Neural cell (in vitro differentiated cells): ENCODE measurements at regions not wholly inside any gene's neighbourhood (a gene's known extent, or its start where the extent isn't known, plus 50 kb on each side); places are given as distances from the start of the nearest gene placed in this dataset.

Source experiments
- CTCF ChIP-seq: fragments of 450-650 bp; IDR thresholded peaks from 2 replicates; pipeline ENCODE4 v1.5.1; 2014; ENCODE audit warnings: antibody characterized with exemption, mild to moderate bottlenecking, moderate library complexity; ENCODE audit not compliant: poor library complexity, severe bottlenecking
- EP300 ChIP-seq: fragments of 450-650 bp; conservative IDR thresholded peaks from 2 replicates; pipeline ENCODE4 v1.6.1; 2014; ENCODE audit warnings: antibody characterized with exemption, mild to moderate bottlenecking, moderate library complexity; ENCODE audit not compliant: poor library complexity, severe bottlenecking
- EZH2 ChIP-seq: fragments of 200-600, 300-800 bp; shearing (Covaris generic), sonication (generic); IDR thresholded peaks from 2 replicates; pipeline ENCODE4 v1.6.1; 2014; ENCODE audit warnings: antibody characterized with exemption, low read length, borderline replicate concordance, mild to moderate bottlenecking; ENCODE audit not compliant: insufficient read depth, poor library complexity, severe bottlenecking
- MXI1 ChIP-seq: fragments of 450-650 bp; conservative IDR thresholded peaks from 2 replicates; pipeline ENCODE4 v1.6.1; 2014; ENCODE audit warnings: antibody characterized with exemption, mild to moderate bottlenecking; ENCODE audit not compliant: poor library complexity, severe bottlenecking
- POLR2AphosphoS5 ChIP-seq: IDR thresholded peaks from 2 replicates; pipeline ENCODE4 v1.6.1; 2012
- RAD21 ChIP-seq: fragments of 450-650 bp; conservative IDR thresholded peaks from 2 replicates; pipeline ENCODE4 v1.6.1; 2014; ENCODE audit warnings: antibody characterized with exemption, mild to moderate bottlenecking, moderate library complexity
- SMC3 ChIP-seq: fragments of 450-650 bp; conservative IDR thresholded peaks from 2 replicates; pipeline ENCODE4 v1.6.1; 2014; ENCODE audit warnings: antibody characterized with exemption, mild to moderate bottlenecking, moderate library complexity; ENCODE audit not compliant: poor library complexity
- TAF1 ChIP-seq: IDR thresholded peaks from 2 replicates; pipeline ENCODE4 v1.6.1; 2012; ENCODE audit warnings: low read depth
- TF ChIP-seq, protein P1 (sequence below): IDR thresholded peaks from 2 replicates; pipeline ENCODE4 v1.6.1; 2012; ENCODE audit warnings: borderline replicate concordance

GRCh38 chr9:78807286-78807685 lies 510.4 kb downstream of the PSAT1 start:
- TF ChIP-seq TAF1 (no peak), CTCF (no peak), MXI1 (no peak), EZH2 (no peak), SMC3 (no peak), EP300 (no peak), POLR2AphosphoS5 (no peak), RAD21 (no peak)
- TF ChIP-seq, protein P1, sequence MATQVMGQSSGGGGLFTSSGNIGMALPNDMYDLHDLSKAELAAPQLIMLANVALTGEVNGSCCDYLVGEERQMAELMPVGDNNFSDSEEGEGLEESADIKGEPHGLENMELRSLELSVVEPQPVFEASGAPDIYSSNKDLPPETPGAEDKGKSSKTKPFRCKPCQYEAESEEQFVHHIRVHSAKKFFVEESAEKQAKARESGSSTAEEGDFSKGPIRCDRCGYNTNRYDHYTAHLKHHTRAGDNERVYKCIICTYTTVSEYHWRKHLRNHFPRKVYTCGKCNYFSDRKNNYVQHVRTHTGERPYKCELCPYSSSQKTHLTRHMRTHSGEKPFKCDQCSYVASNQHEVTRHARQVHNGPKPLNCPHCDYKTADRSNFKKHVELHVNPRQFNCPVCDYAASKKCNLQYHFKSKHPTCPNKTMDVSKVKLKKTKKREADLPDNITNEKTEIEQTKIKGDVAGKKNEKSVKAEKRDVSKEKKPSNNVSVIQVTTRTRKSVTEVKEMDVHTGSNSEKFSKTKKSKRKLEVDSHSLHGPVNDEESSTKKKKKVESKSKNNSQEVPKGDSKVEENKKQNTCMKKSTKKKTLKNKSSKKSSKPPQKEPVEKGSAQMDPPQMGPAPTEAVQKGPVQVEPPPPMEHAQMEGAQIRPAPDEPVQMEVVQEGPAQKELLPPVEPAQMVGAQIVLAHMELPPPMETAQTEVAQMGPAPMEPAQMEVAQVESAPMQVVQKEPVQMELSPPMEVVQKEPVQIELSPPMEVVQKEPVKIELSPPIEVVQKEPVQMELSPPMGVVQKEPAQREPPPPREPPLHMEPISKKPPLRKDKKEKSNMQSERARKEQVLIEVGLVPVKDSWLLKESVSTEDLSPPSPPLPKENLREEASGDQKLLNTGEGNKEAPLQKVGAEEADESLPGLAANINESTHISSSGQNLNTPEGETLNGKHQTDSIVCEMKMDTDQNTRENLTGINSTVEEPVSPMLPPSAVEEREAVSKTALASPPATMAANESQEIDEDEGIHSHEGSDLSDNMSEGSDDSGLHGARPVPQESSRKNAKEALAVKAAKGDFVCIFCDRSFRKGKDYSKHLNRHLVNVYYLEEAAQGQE = no peak
